CD4-positive, alpha-beta T cell (primary cell): ENCODE measurements at regions not wholly inside any gene's neighbourhood (a gene's known extent, or its start where the extent isn't known, plus 50 kb on each side); places are given as distances from the start of the nearest gene placed in this dataset.

Experiments used
- ATAC-seq: fragments of 200-7000 bp; cut with Tn5 transposase; one replicate; pipeline ENCODE4 v1.10.0; 2022; ENCODE audit warnings: mild to moderate bottlenecking; ENCODE audit not compliant: poor library complexity
- CTCF ChIA-PET: fragments of 350-600 bp; sonication (Branson Sonifier 250); formaldehyde crosslinking; loops from one replicate; lab custom pipeline; 2021; ENCODE audit warnings: antibody characterized with exemption, inconsistent platforms; lab: Charles Lee
- POLR2A ChIA-PET: fragments of 350-600 bp; sonication (Branson Sonifier 250); formaldehyde crosslinking; loops from one replicate; lab custom pipeline; 2021; ENCODE audit warnings: antibody characterized with exemption, inconsistent platforms; lab: Charles Lee
- DNase-seq, 14 experiments: peaks; one replicate each; pipeline ENCODE4 v3.0.0-alpha.2; 2013 to 2020; ENCODE audit warnings: mixed read lengths in 2 of 14
- H3K27ac ChIP-seq, 2 donors: one replicate each; pipeline versions ENCODE4 v1.5.1 to v1.7.0; 2013; ENCODE audit warnings: low read length in 2 of 2, low read depth in 1 of 2, mild to moderate bottlenecking in 1 of 2
- H3K27me3 ChIP-seq, 2 experiments: 1 replicate in 1 of 2; 2 replicates in 1 of 2; pipeline versions ENCODE4 v1.6.1 to v1.7.0; 2013; ENCODE audit warnings: low read length in 2 of 2, control low read depth in 1 of 2, mild to moderate bottlenecking in 1 of 2, moderate library complexity in 1 of 2; ENCODE audit not compliant: insufficient read depth in 2 of 2, control insufficient read depth in 1 of 2
- H3K36me3 ChIP-seq: one replicate; pipeline ENCODE4 v1.6.1; 2013; ENCODE audit warnings: low read length, control low read depth; ENCODE audit not compliant: insufficient read depth
- H3K4me1 ChIP-seq: one replicate; pipeline ENCODE4 v1.6.1; 2013; ENCODE audit warnings: low read length, control low read depth; ENCODE audit not compliant: insufficient read depth
- H3K4me3 ChIP-seq: one replicate; pipeline ENCODE4 v1.5.1; 2013; ENCODE audit warnings: mild to moderate bottlenecking, low read length, moderate library complexity
- H3K9me3 ChIP-seq, 2 experiments: 1 replicate in 1 of 2; 2 replicates in 1 of 2; pipeline versions ENCODE4 v1.6.1 to v1.7.0; 2013; ENCODE audit warnings: low read length in 2 of 2, mild to moderate bottlenecking in 2 of 2, control low read depth in 1 of 2, moderate library complexity in 1 of 2; ENCODE audit not compliant: control insufficient read depth in 1 of 2, insufficient read depth in 1 of 2
- H3K27ac Mint-ChIP-seq: one replicate; pipeline ENCODE4 v1.8.0; 2020; ENCODE audit warnings: mixed read lengths
- H3K27me3 Mint-ChIP-seq: one replicate; pipeline ENCODE4 v1.8.0; 2021; ENCODE audit warnings: mixed read lengths
- H3K36me3 Mint-ChIP-seq: one replicate; pipeline ENCODE4 v1.8.0; 2021; ENCODE audit warnings: low read depth, mixed read lengths
- H3K4me1 Mint-ChIP-seq: one replicate; pipeline ENCODE4 v1.8.0; 2021; ENCODE audit warnings: low read depth, mixed read lengths
- H3K4me3 Mint-ChIP-seq: one replicate; pipeline ENCODE4 v1.8.0; 2020; ENCODE audit warnings: mild to moderate bottlenecking, mixed read lengths
- H3K9me3 Mint-ChIP-seq: one replicate; pipeline ENCODE4 v1.8.0; 2020; ENCODE audit warnings: mixed read lengths
- intact Hi-C, 2 experiments: fragments of 100-400 bp; cut with DNase I in 1 of 2; cut with micrococcal nuclease in 1 of 2; formaldehyde crosslinking; loops; one replicate each; pipeline versions ENCODE4 v1.15.1 to v1.9.0; 2023 to 2025; cut with DNase I, micrococcal nuclease
- TF ChIP-seq, protein P1 (sequence below): fragments of 200-600 bp; IDR thresholded peaks from one replicate; pipeline ENCODE4 v1.8.0; 2022; ENCODE audit warnings: antibody characterized with exemption, mild to moderate bottlenecking

DNA sequence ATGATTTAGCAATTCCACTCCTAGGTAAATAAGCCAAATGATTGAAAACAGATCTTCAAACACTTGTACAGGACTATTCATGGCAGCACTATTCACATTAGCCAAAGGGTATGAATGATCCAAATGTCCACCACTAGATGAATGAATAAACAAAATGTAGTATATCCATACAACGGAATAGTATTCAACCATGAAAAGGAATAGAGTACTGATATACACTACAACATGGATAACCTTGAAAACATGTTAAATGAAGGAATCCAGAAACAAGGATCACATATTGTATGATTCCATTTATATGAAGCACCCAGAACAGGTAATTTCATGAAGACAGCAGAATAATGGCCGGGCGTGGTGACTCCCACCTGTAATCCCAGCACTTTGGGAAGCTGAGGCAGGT lies 78.2 kb upstream of the IGF1R start:
- TF ChIP-seq, protein P1, sequence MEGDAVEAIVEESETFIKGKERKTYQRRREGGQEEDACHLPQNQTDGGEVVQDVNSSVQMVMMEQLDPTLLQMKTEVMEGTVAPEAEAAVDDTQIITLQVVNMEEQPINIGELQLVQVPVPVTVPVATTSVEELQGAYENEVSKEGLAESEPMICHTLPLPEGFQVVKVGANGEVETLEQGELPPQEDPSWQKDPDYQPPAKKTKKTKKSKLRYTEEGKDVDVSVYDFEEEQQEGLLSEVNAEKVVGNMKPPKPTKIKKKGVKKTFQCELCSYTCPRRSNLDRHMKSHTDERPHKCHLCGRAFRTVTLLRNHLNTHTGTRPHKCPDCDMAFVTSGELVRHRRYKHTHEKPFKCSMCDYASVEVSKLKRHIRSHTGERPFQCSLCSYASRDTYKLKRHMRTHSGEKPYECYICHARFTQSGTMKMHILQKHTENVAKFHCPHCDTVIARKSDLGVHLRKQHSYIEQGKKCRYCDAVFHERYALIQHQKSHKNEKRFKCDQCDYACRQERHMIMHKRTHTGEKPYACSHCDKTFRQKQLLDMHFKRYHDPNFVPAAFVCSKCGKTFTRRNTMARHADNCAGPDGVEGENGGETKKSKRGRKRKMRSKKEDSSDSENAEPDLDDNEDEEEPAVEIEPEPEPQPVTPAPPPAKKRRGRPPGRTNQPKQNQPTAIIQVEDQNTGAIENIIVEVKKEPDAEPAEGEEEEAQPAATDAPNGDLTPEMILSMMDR: no peak
- POLR2A ChIA-PET: no interaction called here
- intact Hi-C loops: no loop called here
- H3K27me3 ChIP-seq: peaks cover 0 to 8% of the 10 kb centered on the region in 2 experiments
- no peaks in the 10 kb centered on the region for H3K4me1 Mint-ChIP-seq
- peaks cover 30% of the 10 kb centered on the region for H3K27me3 Mint-ChIP-seq
- CTCF ChIA-PET: no interaction called here
- H3K27ac Mint-ChIP-seq: no peak overlapping the region
- no peaks in the 10 kb centered on the region for H3K36me3 ChIP-seq
- no peak for DNase-seq
- H3K27ac ChIP-seq: no peak overlapping the region
- ATAC-seq: no peak
- no peaks in the 10 kb centered on the region for H3K9me3 ChIP-seq
- no peak overlapping the region for H3K4me3 ChIP-seq
- no peaks in the 10 kb centered on the region for H3K9me3 Mint-ChIP-seq
- no peaks in the 10 kb centered on the region for H3K36me3 Mint-ChIP-seq
- H3K4me3 Mint-ChIP-seq: no peak overlapping the region
- no peaks in the 10 kb centered on the region for H3K4me1 ChIP-seq

DNA sequence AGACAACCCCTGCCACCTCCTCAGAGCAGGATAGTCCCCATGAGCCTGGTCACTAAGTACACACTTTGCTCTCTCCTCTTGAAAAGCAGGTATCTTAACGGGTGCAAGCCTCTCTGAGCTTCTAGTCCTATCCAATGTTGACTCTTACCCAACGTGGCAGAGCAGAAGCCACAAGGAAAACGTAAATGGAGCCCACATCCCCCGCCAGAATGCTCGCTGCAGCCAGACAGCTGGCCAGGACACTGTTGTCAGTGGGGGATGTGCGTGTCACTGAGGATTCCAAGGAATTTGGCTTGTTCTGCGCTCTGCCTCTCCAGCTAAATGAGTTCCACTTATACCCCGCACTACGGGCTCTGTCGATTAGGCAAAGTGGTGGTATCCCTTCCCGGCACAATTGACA lies 67.8 kb upstream of the IGF1R start:
- ChIA-PET CTCF (no interaction called here), POLR2A (no interaction called here)
- ATAC-seq: no peak
- peaks cover 43% of the 10 kb centered on the region for H3K27me3 Mint-ChIP-seq
- Histone ChIP-seq H3K4me1 (no peaks in the 10 kb centered on the region), H3K27me3 (peaks cover 13 to 20% of the 10 kb centered on the region in 2 experiments), H3K9me3 (peaks cover 0 to 5% of the 10 kb centered on the region in 2 experiments), H3K36me3 (no peaks in the 10 kb centered on the region), H3K4me3 (no peak overlapping the region), H3K27ac (no peak overlapping the region)
- intact Hi-C loops: loop anchor here in 1 of 2 experiments (2.0 kb wide), 1 partner anchor 68 kb away; the partner anchor contains the start of gene IGF1R
- no peaks in the 10 kb centered on the region for H3K36me3 Mint-ChIP-seq
- no peak overlapping the region for H3K4me3 Mint-ChIP-seq
- no peak for DNase-seq
- H3K9me3 Mint-ChIP-seq: no peaks in the 10 kb centered on the region
- H3K27ac Mint-ChIP-seq: no peak overlapping the region
- TF ChIP-seq, protein P1: no peak
- no peaks in the 10 kb centered on the region for H3K4me1 Mint-ChIP-seq

DNA sequence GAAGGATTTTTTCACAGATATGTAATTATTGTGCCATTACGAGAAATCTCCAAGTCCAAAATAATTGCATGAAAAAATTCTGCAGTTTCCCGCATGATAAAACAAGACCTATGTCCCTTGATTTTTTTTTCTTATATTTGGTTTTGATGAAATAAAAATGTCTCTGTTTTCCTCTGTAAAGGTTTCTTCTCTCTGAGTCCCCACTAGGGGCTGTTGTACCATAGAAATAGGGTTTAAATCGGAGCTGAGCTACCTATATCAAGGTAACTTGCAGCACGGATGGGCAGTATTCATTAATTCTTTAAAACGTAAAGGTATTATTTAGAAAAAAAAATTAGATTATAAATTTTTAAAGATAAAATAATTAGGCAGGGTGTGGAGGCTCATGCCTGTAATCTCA lies 66.6 kb upstream of the IGF1R start:
- DNase-seq: peak in 3 of 14 experiments; percentile 19 to 39 (median 33)
- Histone ChIP-seq H3K9me3 (peaks cover 0 to 5% of the 10 kb centered on the region in 2 experiments), H3K4me1 (no peaks in the 10 kb centered on the region), H3K27me3 (peaks cover 13 to 21% of the 10 kb centered on the region in 2 experiments), H3K4me3 (no peak overlapping the region), H3K27ac (no peak overlapping the region), H3K36me3 (no peaks in the 10 kb centered on the region)
- Mint-ChIP-seq H3K9me3 (no peaks in the 10 kb centered on the region), H3K27me3 (peaks cover 48% of the 10 kb centered on the region), H3K36me3 (no peaks in the 10 kb centered on the region), H3K4me3 (no peak overlapping the region), H3K4me1 (peaks cover 9% of the 10 kb centered on the region), H3K27ac (no peak overlapping the region)
- peak; percentile 49 for ATAC-seq
- TF ChIP-seq, protein P1: peak; percentile 45
- intact Hi-C loops: loop anchor here (2.0 kb wide), 3 partner anchors 63 to 77 kb away; partner anchors contain the start of gene IGF1R (in 1 of the 2)
- CTCF ChIA-PET: interaction anchor here (0.7 to 1.0 kb wide), 2 partner anchors 63 to 78 kb away, joined by 3 to 6 read pairs; no protein-coding TSS in a partner anchor
- POLR2A ChIA-PET: interaction anchor here (0.6 to 2.5 kb wide), 3 partner anchors 28 to 199 kb away, joined by 3 to 18 read pairs (median 3); partner anchors contain the start of gene IGF1R
